Neural crest cell (in vitro differentiated cells): ENCODE measurements at regions not wholly inside any gene's neighbourhood (a gene's known extent, or its start where the extent isn't known, plus 50 kb on each side); places are given as distances from the start of the nearest gene placed in this dataset.

Source experiments
- DNase-seq: peaks from one replicate; pipeline ENCODE4 v3.0.0; 2021; ENCODE audit warnings: low read depth, mixed read lengths, low spot score
- H3K27ac Mint-ChIP-seq: one replicate; pipeline ENCODE4 v1.8.0; 2021; ENCODE audit warnings: mild to moderate bottlenecking, mixed read lengths; ENCODE audit not compliant: unreplicated experiment
- H3K27me3 Mint-ChIP-seq: 2 replicates; pipeline ENCODE4 v1.8.0; 2021; ENCODE audit warnings: low read depth, mild to moderate bottlenecking, mixed read lengths
- H3K36me3 Mint-ChIP-seq: 2 replicates; pipeline ENCODE4 v1.8.0; 2021; ENCODE audit warnings: low read depth, mild to moderate bottlenecking, mixed read lengths
- H3K4me1 Mint-ChIP-seq: 2 replicates; pipeline ENCODE4 v1.8.0; 2021; ENCODE audit warnings: mixed read lengths
- H3K4me3 Mint-ChIP-seq: one replicate; pipeline ENCODE4 v1.8.0; 2021; ENCODE audit warnings: mild to moderate bottlenecking, mixed read lengths
- H3K9me3 Mint-ChIP-seq: 2 replicates; pipeline ENCODE4 v1.8.0; 2021; ENCODE audit warnings: mixed read lengths
- TF ChIP-seq, protein P1 (sequence below): fragments of 200-600 bp; sonication (generic); conservative IDR thresholded peaks from 2 replicates; pipeline ENCODE4 v1.5.0; 2021; ENCODE audit warnings: antibody characterized with exemption, mild to moderate bottlenecking

DNA sequence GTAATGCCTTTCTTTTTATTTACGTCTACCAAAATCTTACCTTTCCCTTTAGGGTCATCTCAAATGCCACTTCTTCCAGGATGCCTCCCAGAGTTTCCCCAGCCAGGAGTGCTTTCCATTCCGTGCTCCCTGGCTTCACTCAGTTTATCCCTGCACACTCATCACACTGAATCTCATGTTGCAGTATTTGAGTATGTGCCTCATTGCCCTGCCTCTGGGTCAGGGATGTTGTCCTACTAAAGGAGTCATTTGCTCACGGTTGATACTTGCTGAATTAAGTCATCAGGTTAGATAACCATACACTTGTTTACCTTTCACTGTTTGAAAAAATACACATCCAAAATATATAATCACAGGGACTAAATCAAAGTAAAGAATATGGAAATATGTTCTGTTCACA, 356.2 kb upstream of the GATB start:
- no peak overlapping the region for H3K27ac Mint-ChIP-seq
- no peak for DNase-seq
- no peak overlapping the region for H3K4me3 Mint-ChIP-seq
- no peaks in the 10 kb centered on the region for H3K9me3 Mint-ChIP-seq
- H3K4me1 Mint-ChIP-seq: peaks cover 9% of the 10 kb centered on the region
- no peaks in the 10 kb centered on the region for H3K36me3 Mint-ChIP-seq
- TF ChIP-seq, protein P1, sequence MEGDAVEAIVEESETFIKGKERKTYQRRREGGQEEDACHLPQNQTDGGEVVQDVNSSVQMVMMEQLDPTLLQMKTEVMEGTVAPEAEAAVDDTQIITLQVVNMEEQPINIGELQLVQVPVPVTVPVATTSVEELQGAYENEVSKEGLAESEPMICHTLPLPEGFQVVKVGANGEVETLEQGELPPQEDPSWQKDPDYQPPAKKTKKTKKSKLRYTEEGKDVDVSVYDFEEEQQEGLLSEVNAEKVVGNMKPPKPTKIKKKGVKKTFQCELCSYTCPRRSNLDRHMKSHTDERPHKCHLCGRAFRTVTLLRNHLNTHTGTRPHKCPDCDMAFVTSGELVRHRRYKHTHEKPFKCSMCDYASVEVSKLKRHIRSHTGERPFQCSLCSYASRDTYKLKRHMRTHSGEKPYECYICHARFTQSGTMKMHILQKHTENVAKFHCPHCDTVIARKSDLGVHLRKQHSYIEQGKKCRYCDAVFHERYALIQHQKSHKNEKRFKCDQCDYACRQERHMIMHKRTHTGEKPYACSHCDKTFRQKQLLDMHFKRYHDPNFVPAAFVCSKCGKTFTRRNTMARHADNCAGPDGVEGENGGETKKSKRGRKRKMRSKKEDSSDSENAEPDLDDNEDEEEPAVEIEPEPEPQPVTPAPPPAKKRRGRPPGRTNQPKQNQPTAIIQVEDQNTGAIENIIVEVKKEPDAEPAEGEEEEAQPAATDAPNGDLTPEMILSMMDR: no peak
- peaks cover 2% of the 10 kb centered on the region for H3K27me3 Mint-ChIP-seq

DNA sequence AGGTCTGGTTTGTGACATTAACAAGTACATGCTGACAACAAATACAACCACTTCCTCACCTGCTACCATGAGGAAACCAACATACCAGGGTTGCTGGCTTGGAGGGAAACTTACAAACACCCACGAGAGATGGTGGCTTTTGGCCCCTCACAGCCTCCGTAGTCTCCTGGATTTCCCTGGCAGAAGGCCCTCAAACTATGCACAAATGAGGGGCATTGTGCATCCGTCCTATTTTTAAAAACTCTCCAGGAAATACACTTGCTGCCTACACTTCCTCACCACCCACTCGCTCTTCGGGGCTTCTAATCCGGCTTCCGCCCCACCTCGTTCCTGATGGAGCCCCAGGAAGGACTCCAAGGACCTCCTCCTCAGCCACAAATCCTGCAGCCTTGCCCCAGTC, 355.0 kb upstream of the GATB start:
- no peaks in the 10 kb centered on the region for H3K36me3 Mint-ChIP-seq
- H3K4me3 Mint-ChIP-seq: no peak overlapping the region
- no peak for DNase-seq
- H3K27ac Mint-ChIP-seq: no peak overlapping the region
- TF ChIP-seq, protein P1: no peak
- no peaks in the 10 kb centered on the region for H3K9me3 Mint-ChIP-seq
- peaks cover 9% of the 10 kb centered on the region for H3K4me1 Mint-ChIP-seq
- H3K27me3 Mint-ChIP-seq: peaks cover 2% of the 10 kb centered on the region

DNA sequence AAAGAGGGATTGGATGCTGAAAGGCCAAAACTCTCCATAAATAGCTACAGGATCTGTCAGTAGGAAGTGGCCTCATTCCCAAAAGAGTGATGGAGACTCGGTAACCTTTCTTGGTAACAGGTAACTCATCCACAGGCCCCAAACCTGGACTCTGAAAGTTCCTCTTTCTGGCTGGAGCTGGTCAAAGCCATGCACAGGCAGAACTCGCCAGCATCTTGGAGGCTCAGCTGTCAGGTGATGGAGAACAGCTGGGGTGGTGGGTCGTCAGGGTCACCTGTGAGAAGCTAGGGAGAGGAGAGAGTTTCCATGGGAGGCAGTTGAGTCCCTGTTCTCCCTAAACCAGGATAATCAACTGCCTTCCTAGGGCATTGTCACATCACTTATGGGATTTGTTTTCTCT, 354.3 kb upstream of the GATB start:
- Mint-ChIP-seq H3K4me1 (peaks cover 9% of the 10 kb centered on the region), H3K36me3 (no peaks in the 10 kb centered on the region), H3K27me3 (peaks cover 2% of the 10 kb centered on the region), H3K27ac (no peak overlapping the region), H3K9me3 (no peaks in the 10 kb centered on the region), H3K4me3 (no peak overlapping the region)
- TF ChIP-seq, protein P1: no peak
- DNase-seq: no peak

DNA sequence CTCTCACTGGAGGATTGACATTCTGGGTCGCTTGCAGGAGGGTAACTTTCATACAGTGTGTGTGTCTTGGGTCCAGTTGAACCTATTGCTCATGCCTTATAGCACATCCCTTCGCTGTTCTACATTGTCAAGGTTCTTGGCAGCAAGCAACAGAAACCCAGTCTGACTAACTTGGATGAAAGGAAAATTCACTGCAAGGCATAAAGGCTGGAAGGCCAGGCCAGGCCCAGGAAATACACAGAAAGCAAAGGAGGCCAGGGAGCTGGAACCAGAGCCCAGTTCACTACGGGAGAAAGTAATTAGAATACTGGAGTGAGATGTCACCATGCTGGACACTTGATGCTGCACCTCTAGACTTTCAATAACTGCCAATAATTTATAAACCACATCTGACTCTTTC, 353.8 kb upstream of the GATB start:
- H3K9me3 Mint-ChIP-seq: no peaks in the 10 kb centered on the region
- H3K27me3 Mint-ChIP-seq: peaks cover 2% of the 10 kb centered on the region
- no peak overlapping the region for H3K27ac Mint-ChIP-seq
- peaks cover 9% of the 10 kb centered on the region for H3K4me1 Mint-ChIP-seq
- TF ChIP-seq, protein P1: no peak
- H3K36me3 Mint-ChIP-seq: no peaks in the 10 kb centered on the region
- DNase-seq: no peak
- H3K4me3 Mint-ChIP-seq: no peak overlapping the region

DNA sequence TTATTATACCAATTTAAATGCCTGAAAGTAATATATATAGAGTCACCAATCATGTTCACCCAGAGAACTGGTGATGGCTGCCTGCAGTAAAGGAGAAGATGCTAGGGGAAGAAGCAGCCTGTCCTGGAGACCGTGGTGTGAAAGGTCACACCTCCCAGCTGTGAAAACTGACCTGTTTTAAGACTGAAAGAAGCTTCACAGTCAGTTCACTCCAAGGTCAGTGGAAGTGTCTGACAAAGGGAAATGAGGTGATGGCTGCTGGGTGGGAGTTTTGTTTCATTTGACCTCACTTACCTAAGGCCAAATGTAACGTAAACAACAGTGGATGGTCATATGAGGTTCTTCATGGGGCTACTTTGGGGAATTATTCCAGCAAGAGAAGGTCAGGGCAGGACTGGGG, 352.1 kb upstream of the GATB start:
- H3K36me3 Mint-ChIP-seq: no peaks in the 10 kb centered on the region
- no peak for DNase-seq
- TF ChIP-seq, protein P1: no peak
- peaks cover 5% of the 10 kb centered on the region for H3K27me3 Mint-ChIP-seq
- H3K4me1 Mint-ChIP-seq: peaks cover 9% of the 10 kb centered on the region
- no peak overlapping the region for H3K27ac Mint-ChIP-seq
- no peaks in the 10 kb centered on the region for H3K9me3 Mint-ChIP-seq
- no peak overlapping the region for H3K4me3 Mint-ChIP-seq

DNA sequence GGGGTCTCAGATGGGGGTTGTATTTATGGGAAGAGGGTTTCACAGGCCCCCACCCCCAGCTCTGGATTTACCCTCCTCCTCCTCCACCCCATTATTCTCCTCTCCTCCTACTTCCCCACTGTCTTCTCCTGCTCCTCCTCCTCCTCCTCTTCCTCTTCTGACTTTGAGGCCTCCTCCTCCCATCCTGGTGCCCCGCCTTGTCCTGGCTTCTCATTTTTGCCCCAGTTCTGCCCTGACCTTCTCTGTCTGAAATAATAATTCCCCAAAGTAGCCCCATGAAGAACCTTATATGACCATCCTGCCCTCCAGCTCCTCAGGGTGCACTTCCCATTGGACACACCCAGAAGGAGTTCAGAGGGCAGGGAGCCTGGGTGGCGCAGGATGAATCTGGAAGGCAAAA, 351.4 kb upstream of the GATB start:
- no peaks in the 10 kb centered on the region for H3K9me3 Mint-ChIP-seq
- H3K4me3 Mint-ChIP-seq: no peak overlapping the region
- peaks cover 13% of the 10 kb centered on the region for H3K4me1 Mint-ChIP-seq
- H3K27ac Mint-ChIP-seq: no peak overlapping the region
- TF ChIP-seq, protein P1: no peak
- no peaks in the 10 kb centered on the region for H3K36me3 Mint-ChIP-seq
- peaks cover 5% of the 10 kb centered on the region for H3K27me3 Mint-ChIP-seq
- DNase-seq: no peak
